Testis (tissue), 2 donors: ENCODE measurements at regions not wholly inside any gene's neighbourhood (a gene's known extent, or its start where the extent isn't known, plus 50 kb on each side); places are given as distances from the start of the nearest gene placed in this dataset.

Source experiments
- POLR2A ChIP-seq: fragments of 450-650 bp; IDR thresholded peaks from one replicate; pipeline ENCODE4 v1.6.1; 2017; ENCODE audit warnings: antibody characterized with exemption, mild to moderate bottlenecking, moderate library complexity
- TF ChIP-seq, protein P1 (sequence below), 3 experiments: fragments of 450-650 bp in 2 of 3; fragments of 200-600 bp in 1 of 3; sonication (generic) in 1 of 3; IDR thresholded peaks; one replicate each; pipeline ENCODE4 v1.5.1; 2016 to 2019; ENCODE audit warnings: antibody characterized with exemption in 3 of 3, mild to moderate bottlenecking in 2 of 3, moderate library complexity in 1 of 3

DNA sequence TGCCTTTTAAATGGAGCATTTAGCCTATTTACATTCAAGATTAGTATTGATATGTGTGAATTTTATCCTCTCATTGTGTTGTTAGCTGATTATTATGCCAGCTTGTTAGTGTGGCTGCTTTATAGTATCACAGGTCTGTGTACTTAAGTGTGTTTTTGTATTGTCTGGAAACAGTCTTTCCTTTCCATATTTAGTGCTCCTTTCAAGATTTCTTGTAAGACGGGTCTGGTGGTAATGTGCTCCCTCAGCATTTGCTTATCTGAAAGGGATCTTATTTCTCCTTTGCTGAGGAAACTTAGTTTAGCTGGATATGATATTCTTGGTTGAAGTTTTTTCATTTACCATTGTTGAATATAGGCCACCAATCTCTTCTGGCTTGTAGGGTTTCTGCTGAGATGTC is 549.0 kb downstream of the EPHA3 start:
- TF ChIP-seq, protein P1, sequence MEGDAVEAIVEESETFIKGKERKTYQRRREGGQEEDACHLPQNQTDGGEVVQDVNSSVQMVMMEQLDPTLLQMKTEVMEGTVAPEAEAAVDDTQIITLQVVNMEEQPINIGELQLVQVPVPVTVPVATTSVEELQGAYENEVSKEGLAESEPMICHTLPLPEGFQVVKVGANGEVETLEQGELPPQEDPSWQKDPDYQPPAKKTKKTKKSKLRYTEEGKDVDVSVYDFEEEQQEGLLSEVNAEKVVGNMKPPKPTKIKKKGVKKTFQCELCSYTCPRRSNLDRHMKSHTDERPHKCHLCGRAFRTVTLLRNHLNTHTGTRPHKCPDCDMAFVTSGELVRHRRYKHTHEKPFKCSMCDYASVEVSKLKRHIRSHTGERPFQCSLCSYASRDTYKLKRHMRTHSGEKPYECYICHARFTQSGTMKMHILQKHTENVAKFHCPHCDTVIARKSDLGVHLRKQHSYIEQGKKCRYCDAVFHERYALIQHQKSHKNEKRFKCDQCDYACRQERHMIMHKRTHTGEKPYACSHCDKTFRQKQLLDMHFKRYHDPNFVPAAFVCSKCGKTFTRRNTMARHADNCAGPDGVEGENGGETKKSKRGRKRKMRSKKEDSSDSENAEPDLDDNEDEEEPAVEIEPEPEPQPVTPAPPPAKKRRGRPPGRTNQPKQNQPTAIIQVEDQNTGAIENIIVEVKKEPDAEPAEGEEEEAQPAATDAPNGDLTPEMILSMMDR (IDR thresholded peaks at IDR 0.05) = no peak
- no peak for TF ChIP-seq POLR2A
